ENCODE measurements at regions not wholly inside any gene's neighbourhood (a gene's known extent, or its start where the extent isn't known, plus 50 kb on each side); places are given as distances from the start of the nearest gene placed in this dataset.

GRCh38 chr16:85435286-85435685, 177.8 kb upstream of the GSE1 start:
- TF ChIP-seq REST (IDR thresholded peaks at IDR 0.05; ENCODE audit: insufficient read depth in 1 of 2, low read depth in 2 of 2, low read length in 2 of 2) (no peak), TAF1 (IDR thresholded peaks at IDR 0.05; ENCODE audit: borderline replicate concordance, insufficient read depth, low read length) (no peak), FOXP2 (optimal IDR thresholded peaks at IDR 0.05; ENCODE audit: borderline replicate concordance, extremely low read depth, extremely low read length, insufficient read depth) (no peak), POLR2AphosphoS5 (IDR thresholded peaks at IDR 0.05; ENCODE audit: low read depth, low read length) (no peak), SIN3A (IDR thresholded peaks at IDR 0.05; ENCODE audit: borderline replicate concordance, insufficient read depth, low read length) (no peak)

- TF ChIP-seq SIN3A (IDR thresholded peaks at IDR 0.05; ENCODE audit: borderline replicate concordance, insufficient read depth, low read length) (no peak), REST (IDR thresholded peaks at IDR 0.05; ENCODE audit: insufficient read depth in 1 of 2, low read depth in 2 of 2, low read length in 2 of 2) (no peak), FOXP2 (optimal IDR thresholded peaks at IDR 0.05; ENCODE audit: borderline replicate concordance, extremely low read depth, extremely low read length, insufficient read depth) (no peak), POLR2AphosphoS5 (IDR thresholded peaks at IDR 0.05; ENCODE audit: low read depth, low read length) (no peak), TAF1 (IDR thresholded peaks at IDR 0.05; ENCODE audit: borderline replicate concordance, insufficient read depth, low read length) (no peak)
Observed at GRCh38 chr16:85435700-85436099, 177.4 kb upstream of the GSE1 start.

- no peak for TF ChIP-seq SIN3A (IDR thresholded peaks at IDR 0.05; ENCODE audit: borderline replicate concordance, insufficient read depth, low read length)
- TF ChIP-seq POLR2AphosphoS5 (IDR thresholded peaks at IDR 0.05; ENCODE audit: low read depth, low read length), result no peak
- no peak for TF ChIP-seq REST (IDR thresholded peaks at IDR 0.05; ENCODE audit: insufficient read depth in 1 of 2, low read depth in 2 of 2, low read length in 2 of 2)
- no peak for TF ChIP-seq FOXP2 (optimal IDR thresholded peaks at IDR 0.05; ENCODE audit: borderline replicate concordance, extremely low read depth, extremely low read length, insufficient read depth)
- no peak for TF ChIP-seq TAF1 (IDR thresholded peaks at IDR 0.05; ENCODE audit: borderline replicate concordance, insufficient read depth, low read length)
Observed at GRCh38 chr16:85436207-85436606, 176.9 kb upstream of the GSE1 start.

- TF ChIP-seq FOXP2 (optimal IDR thresholded peaks at IDR 0.05; ENCODE audit: borderline replicate concordance, extremely low read depth, extremely low read length, insufficient read depth), result no peak
- no peak for TF ChIP-seq SIN3A (IDR thresholded peaks at IDR 0.05; ENCODE audit: borderline replicate concordance, insufficient read depth, low read length)
- TF ChIP-seq REST (IDR thresholded peaks at IDR 0.05; ENCODE audit: insufficient read depth in 1 of 2, low read depth in 2 of 2, low read length in 2 of 2), result no peak
- no peak for TF ChIP-seq TAF1 (IDR thresholded peaks at IDR 0.05; ENCODE audit: borderline replicate concordance, insufficient read depth, low read length)
- TF ChIP-seq POLR2AphosphoS5 (IDR thresholded peaks at IDR 0.05; ENCODE audit: low read depth, low read length), result no peak
Observed at GRCh38 chr16:85436636-85437165, 176.4 kb upstream of the GSE1 start.
